ENCODE measurements at regions not wholly inside any gene's neighbourhood (a gene's known extent, or its start where the extent isn't known, plus 50 kb on each side); places are given as distances from the start of the nearest gene placed in this dataset.

GRCh38 chr2:180848393-180848792 is 132.0 kb upstream of the UBE2E3 start:
- Histone ChIP-seq H3K4me3 (replicated peaks; ENCODE audit: insufficient read depth, low read length) (no peak overlapping the region), H3K27me3 (ENCODE audit: insufficient read depth, poor library complexity, severe bottlenecking) (no peaks in the 10 kb centered on the region), H3K27ac (replicated peaks) (no peak overlapping the region)
- TF ChIP-seq REST (IDR thresholded peaks at IDR 0.05; ENCODE audit: insufficient replicate concordance, low read depth), result no peak
- TF ChIP-seq CTCF (IDR thresholded peaks at IDR 0.05; ENCODE audit: insufficient read depth, low read length), result no peak
- TF ChIP-seq POLR2AphosphoS5 (IDR thresholded peaks at IDR 0.05; ENCODE audit: low read depth), result no peak
- TF ChIP-seq GABPA (IDR thresholded peaks at IDR 0.05; ENCODE audit: low read depth), result no peak
- no peak for TF ChIP-seq SPI1 (IDR thresholded peaks at IDR 0.05; ENCODE audit: borderline replicate concordance, low read depth)
- DNase-seq (ENCODE audit: low read depth in 1 of 2, low spot score in 1 of 2), result no peak

- Histone ChIP-seq H3K27me3 (ENCODE audit: insufficient read depth, poor library complexity, severe bottlenecking) (no peaks in the 10 kb centered on the region), H3K4me3 (replicated peaks; ENCODE audit: insufficient read depth, low read length) (no peak overlapping the region), H3K27ac (replicated peaks) (no peak overlapping the region)
- no peak for DNase-seq (ENCODE audit: low read depth in 1 of 2, low spot score in 1 of 2)
- TF ChIP-seq POLR2AphosphoS5 (IDR thresholded peaks at IDR 0.05; ENCODE audit: low read depth), result no peak
- TF ChIP-seq GABPA (IDR thresholded peaks at IDR 0.05; ENCODE audit: low read depth), result no peak
Observed at GRCh38 chr2:180846756-180847472, 133.5 kb upstream of the UBE2E3 start.

GRCh38 chr2:180842461-180842860 is 137.9 kb upstream of the UBE2E3 start:
- no peak overlapping the region for H3K4me3 ChIP-seq (replicated peaks; ENCODE audit: insufficient read depth, low read length)
- H3K27ac ChIP-seq (replicated peaks), result no peak overlapping the region
- H3K27me3 ChIP-seq (ENCODE audit: insufficient read depth, poor library complexity, severe bottlenecking), result no peaks in the 10 kb centered on the region
- no peak for DNase-seq (ENCODE audit: low read depth in 1 of 2, low spot score in 1 of 2)
- TF ChIP-seq REST (IDR thresholded peaks at IDR 0.05; ENCODE audit: insufficient replicate concordance, low read depth), result no peak

- H3K27ac ChIP-seq (replicated peaks), result no peak overlapping the region
- no peak for DNase-seq (ENCODE audit: low read depth in 1 of 2, low spot score in 1 of 2)
- no peak overlapping the region for H3K4me3 ChIP-seq (replicated peaks; ENCODE audit: insufficient read depth, low read length)
- no peak for TF ChIP-seq REST (IDR thresholded peaks at IDR 0.05; ENCODE audit: insufficient replicate concordance, low read depth)
- TF ChIP-seq GABPA (IDR thresholded peaks at IDR 0.05; ENCODE audit: low read depth), result no peak
- TF ChIP-seq CTCF (IDR thresholded peaks at IDR 0.05; ENCODE audit: insufficient read depth, low read length), result no peak
- no peak for TF ChIP-seq SPI1 (IDR thresholded peaks at IDR 0.05; ENCODE audit: borderline replicate concordance, low read depth)
- TF ChIP-seq POLR2AphosphoS5 (IDR thresholded peaks at IDR 0.05; ENCODE audit: low read depth), result no peak
- H3K27me3 ChIP-seq (ENCODE audit: insufficient read depth, poor library complexity, severe bottlenecking), result no peaks in the 10 kb centered on the region
Observed at GRCh38 chr2:180840641-180841040, 139.8 kb upstream of the UBE2E3 start.
